HCT116 (cell line): ENCODE measurements at regions not wholly inside any gene's neighbourhood (a gene's known extent, or its start where the extent isn't known, plus 50 kb on each side); places are given as distances from the start of the nearest gene placed in this dataset.

Source experiments
- ATAC-seq: fragments of 200-7000 bp; cut with Tn5 transposase; 2 replicates; pipeline ENCODE4 v1.9.1; 2020; ENCODE audit warnings: mild to moderate bottlenecking, moderate library complexity
- BruUV-seq: library from RNA; stranded (reverse); fragments of 400-500 nt; replicated peaks from 2 replicates; lab custom pipeline; 2021; lab: Mats Ljungman, UMichigan
- CTCF ChIA-PET: fragments of 300-600 bp; sonication (Branson Sonifier 250); formaldehyde crosslinking; loops from one replicate; lab custom pipeline; 2021; ENCODE audit warnings: antibody characterized with exemption; lab: Charles Lee
- POLR2A ChIA-PET: fragments of 300-600, 350-600 bp; sonication (Branson Sonifier 250); formaldehyde crosslinking; loops from one replicate; lab custom pipeline; 2021; ENCODE audit warnings: antibody characterized with exemption; lab: Charles Lee
- RAD21 ChIA-PET, 2 experiments: fragments of 300-600 bp; sonication (Branson Sonifier 250); formaldehyde crosslinking; loops; one replicate each; lab custom pipeline; 2023; ENCODE audit warnings: low total read pairs in 2 of 2; ENCODE audit not compliant: uncharacterized antibody in 2 of 2, unreplicated experiment in 2 of 2, low non-redundant PET in 1 of 2; lab: Charles Lee
- DNase-seq: peaks from one replicate; pipeline ENCODE4 v3.0.0-alpha.2; 2010; ENCODE audit warnings: low read depth, low spot score
- H2AFZ ChIP-seq: fragments of 200-600 bp; shearing (Covaris generic), sonication (generic); 2 replicates; pipeline ENCODE4 v1.6.1; 2017; ENCODE audit warnings: low read depth, mixed run types, mixed read lengths, antibody characterized with exemption, low read length; ENCODE audit not compliant: poor library complexity, severe bottlenecking
- H3K27ac ChIP-seq: 2 replicates; pipeline ENCODE4 v1.5.1; 2012; ENCODE audit warnings: low read depth, low read length
- H3K27me3 ChIP-seq: fragments of 200-600 bp; sonication (generic); 2 replicates; pipeline ENCODE4 v1.6.1; 2016; ENCODE audit warnings: mixed run types, low read length, mixed read lengths; ENCODE audit not compliant: insufficient read depth
- H3K36me3 ChIP-seq, 2 experiments: fragments of 200-500 bp in 1 of 2; fragments of 200-600 bp in 1 of 2; sonication (Bioruptor generic) in 1 of 2; sonication (generic) in 1 of 2; 2 replicates each; pipeline versions ENCODE4 v1.5.1 to v1.6.1; 2014 to 2016; ENCODE audit warnings: low read length in 2 of 2, inconsistent platforms in 1 of 2, mixed read lengths in 1 of 2, mixed run types in 1 of 2; ENCODE audit not compliant: insufficient read depth in 2 of 2, control insufficient read depth in 1 of 2
- H3K4me1 ChIP-seq, 2 experiments: fragments of 200-600 bp in 1 of 2; sonication (generic) in 1 of 2; 2 replicates each; pipeline versions ENCODE4 v1.5.1 to v1.6.1; 2012 to 2017; ENCODE audit warnings: low read length in 2 of 2, inconsistent platforms in 1 of 2, mild to moderate bottlenecking in 1 of 2, mixed read lengths in 1 of 2, mixed run types in 1 of 2, moderate library complexity in 1 of 2; ENCODE audit not compliant: insufficient read depth in 2 of 2, control insufficient read depth in 1 of 2
- H3K4me2 ChIP-seq: fragments of 200-600 bp; sonication (generic); 2 replicates; pipeline ENCODE4 v1.6.1; 2017; ENCODE audit warnings: mixed run types, low read length, mixed read lengths
- H3K4me3 ChIP-seq, 2 experiments: fragments of 200-600 bp in 1 of 2; sonication (generic) in 1 of 2; replicated peaks in 1 of 2; 2 replicates each; pipeline ENCODE4 v1.5.1; 2011 to 2016; ENCODE audit warnings: low read length in 2 of 2, control low read depth in 1 of 2, low read depth in 1 of 2, mild to moderate bottlenecking in 1 of 2, mixed read lengths in 1 of 2, mixed run types in 1 of 2
- H3K79me2 ChIP-seq: fragments of 200-600 bp; sonication (generic); 2 replicates; pipeline ENCODE4 v1.6.1; 2017; ENCODE audit warnings: mild to moderate bottlenecking, mixed run types, low read length, moderate library complexity, mixed read lengths; ENCODE audit not compliant: insufficient read depth
- H3K9ac ChIP-seq: fragments of 200-600 bp; sonication (generic); 2 replicates; pipeline ENCODE4 v1.6.1; 2016; ENCODE audit warnings: low read length, mixed read lengths
- H3K9me2 ChIP-seq: fragments of 200-600 bp; sonication (generic), shearing (Covaris generic); 2 replicates; pipeline ENCODE4 v1.6.1; 2017; ENCODE audit warnings: mixed run types, mild to moderate bottlenecking, moderate library complexity; ENCODE audit not compliant: insufficient read depth
- H3K9me3 ChIP-seq, 2 experiments: fragments of 200-500 bp in 1 of 2; fragments of 200-600 bp in 1 of 2; sonication (Bioruptor generic) in 1 of 2; sonication (generic) in 1 of 2; 2 replicates each; pipeline ENCODE4 v1.6.1; 2014 to 2017; ENCODE audit warnings: low read length in 2 of 2, mixed read lengths in 2 of 2, inconsistent platforms in 1 of 2, low read depth in 1 of 2, mild to moderate bottlenecking in 1 of 2, mixed run types in 1 of 2, moderate library complexity in 1 of 2; ENCODE audit not compliant: control insufficient read depth in 1 of 2, insufficient read depth in 1 of 2
- H4K20me1 ChIP-seq: fragments of 200-600 bp; sonication (generic), shearing (Covaris generic); 2 replicates; pipeline ENCODE4 v1.6.1; 2017; ENCODE audit warnings: mixed run types, mild to moderate bottlenecking, moderate library complexity; ENCODE audit not compliant: insufficient read depth
- CBX3 ChIP-seq: IDR thresholded peaks from 2 replicates; pipeline ENCODE4 v1.6.1; 2012; ENCODE audit warnings: low read depth
- CEBPB ChIP-seq: IDR thresholded peaks from 2 replicates; pipeline ENCODE4 v1.6.1; 2012; ENCODE audit warnings: low read depth
- CTCF ChIP-seq, 3 experiments: fragments of 200-600 bp in 1 of 3; sonication (generic) in 1 of 3; IDR thresholded peaks in 2 of 3; conservative IDR thresholded peaks in 1 of 3; 2 replicates each; pipeline ENCODE4 v1.5.1; 2012 to 2017; ENCODE audit warnings: low read depth in 2 of 3, low read length in 2 of 3, antibody characterized with exemption in 1 of 3, borderline replicate concordance in 1 of 3, control low read depth in 1 of 3, mild to moderate bottlenecking in 1 of 3, mixed read lengths in 1 of 3, mixed run types in 1 of 3, moderate library complexity in 1 of 3; ENCODE audit not compliant: insufficient read depth in 1 of 3
- ELF1 ChIP-seq: IDR thresholded peaks from 2 replicates; pipeline ENCODE4 v1.6.1; 2012; ENCODE audit warnings: low read depth, borderline replicate concordance
- EZH2 ChIP-seq: fragments of 200-600 bp; sonication (generic); IDR thresholded peaks from 2 replicates; pipeline ENCODE4 v1.6.1; 2017; ENCODE audit warnings: antibody characterized with exemption, mixed run types
- FOSL1 ChIP-seq: IDR thresholded peaks from 2 replicates; pipeline ENCODE4 v1.6.1; 2012; ENCODE audit warnings: low read depth
- RAD21 ChIP-seq: IDR thresholded peaks from 2 replicates; pipeline ENCODE4 v1.6.1; 2012; ENCODE audit warnings: low read depth, mild to moderate bottlenecking
- YY1 ChIP-seq: IDR thresholded peaks from 2 replicates; pipeline ENCODE4 v1.6.1; 2011; ENCODE audit warnings: low read length, low read depth, moderate library complexity, mild to moderate bottlenecking; ENCODE audit not compliant: insufficient replicate concordance; ENCODE audit errors: extremely low read depth
- intact Hi-C: fragments of 100-400 bp; cut with micrococcal nuclease; formaldehyde crosslinking; loops from 2 replicates; pipeline ENCODE4 v1.10.0; 2022
- TF ChIP-seq, protein P1 (sequence below): IDR thresholded peaks from 2 replicates; pipeline ENCODE4 v1.6.1; 2011; ENCODE audit warnings: mild to moderate bottlenecking, low read length, moderate library complexity; ENCODE audit not compliant: insufficient replicate concordance; ENCODE audit errors: extremely low read depth
- TF ChIP-seq, protein P2 (sequence below): IDR thresholded peaks from 2 replicates; pipeline ENCODE4 v1.6.1; 2012; ENCODE audit warnings: low read depth

DNA sequence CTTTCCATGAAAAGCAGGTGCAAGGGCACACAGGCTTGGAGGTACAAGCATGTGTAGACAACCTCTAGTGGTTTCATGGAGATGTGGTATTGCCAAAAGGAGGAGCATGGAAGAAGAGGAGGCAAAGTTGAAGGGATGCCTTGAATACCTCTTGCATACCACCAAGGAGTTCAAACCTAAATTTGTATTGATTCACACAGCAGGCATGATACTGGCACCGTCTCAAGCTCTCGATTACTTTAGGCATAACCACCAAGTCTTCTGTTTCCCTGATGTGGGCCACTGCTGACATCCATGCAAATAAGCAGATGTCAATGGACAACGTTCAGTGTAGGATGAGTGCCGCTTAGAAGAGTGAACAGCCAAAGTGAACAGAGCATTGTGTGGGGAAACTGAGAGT is 87.1 kb downstream of the SCN11A start (continued):
- TF ChIP-seq CTCF (IDR thresholded peaks at IDR 0.05 in 2 of 3, conservative IDR thresholded peaks at IDR 0.05 in 1 of 3; ENCODE audit: borderline replicate concordance in 1 of 3, insufficient read depth in 1 of 3, low read depth in 2 of 3, low read length in 2 of 3) (no peak), FOSL1 (no peak), YY1 (no peak), CBX3 (no peak), CEBPB (no peak)
- TF ChIP-seq, protein P1, sequence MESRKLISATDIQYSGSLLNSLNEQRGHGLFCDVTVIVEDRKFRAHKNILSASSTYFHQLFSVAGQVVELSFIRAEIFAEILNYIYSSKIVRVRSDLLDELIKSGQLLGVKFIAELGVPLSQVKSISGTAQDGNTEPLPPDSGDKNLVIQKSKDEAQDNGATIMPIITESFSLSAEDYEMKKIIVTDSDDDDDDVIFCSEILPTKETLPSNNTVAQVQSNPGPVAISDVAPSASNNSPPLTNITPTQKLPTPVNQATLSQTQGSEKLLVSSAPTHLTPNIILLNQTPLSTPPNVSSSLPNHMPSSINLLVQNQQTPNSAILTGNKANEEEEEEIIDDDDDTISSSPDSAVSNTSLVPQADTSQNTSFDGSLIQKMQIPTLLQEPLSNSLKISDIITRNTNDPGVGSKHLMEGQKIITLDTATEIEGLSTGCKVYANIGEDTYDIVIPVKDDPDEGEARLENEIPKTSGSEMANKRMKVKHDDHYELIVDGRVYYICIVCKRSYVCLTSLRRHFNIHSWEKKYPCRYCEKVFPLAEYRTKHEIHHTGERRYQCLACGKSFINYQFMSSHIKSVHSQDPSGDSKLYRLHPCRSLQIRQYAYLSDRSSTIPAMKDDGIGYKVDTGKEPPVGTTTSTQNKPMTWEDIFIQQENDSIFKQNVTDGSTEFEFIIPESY = no peak
- TF ChIP-seq, all 23 proteins: peak for 0

- Histone ChIP-seq H3K79me2 (no peaks in the 10 kb centered on the region), H3K4me3 (no peak overlapping the region), H3K9me2 (no peaks in the 10 kb centered on the region), H3K4me1 (peaks cover 0 to 4% of the 10 kb centered on the region in 2 experiments; a peak in 2 of 4 replicates), H4K20me1 (no peaks in the 10 kb centered on the region), H3K27ac (no peak overlapping the region), H3K36me3 (no peaks in the 10 kb centered on the region), H2AFZ (no peak overlapping the region), H3K9me3 (no peaks in the 10 kb centered on the region), H3K27me3 (peaks cover 25% of the 10 kb centered on the region), H3K4me2 (no peak overlapping the region), H3K9ac (no peak overlapping the region)
- ChIA-PET CTCF (no interaction called here), RAD21 (no interaction called here), POLR2A (no interaction called here)
- intact Hi-C loops = no loop called here
- no peak for DNase-seq
- no TSS peak for BruUV-seq
- ATAC-seq = no peak
- no peak for TF ChIP-seq ELF1
- TF ChIP-seq RAD21 = no peak
- TF ChIP-seq FOSL1 = no peak
- TF ChIP-seq YY1 = no peak
- TF ChIP-seq, protein P1 = no peak
- no peak for TF ChIP-seq CTCF (IDR thresholded peaks at IDR 0.05 in 2 of 3, conservative IDR thresholded peaks at IDR 0.05 in 1 of 3; ENCODE audit: borderline replicate concordance in 1 of 3, insufficient read depth in 1 of 3, low read depth in 2 of 3, low read length in 2 of 3)
- no peak for TF ChIP-seq EZH2
- TF ChIP-seq, protein P2, sequence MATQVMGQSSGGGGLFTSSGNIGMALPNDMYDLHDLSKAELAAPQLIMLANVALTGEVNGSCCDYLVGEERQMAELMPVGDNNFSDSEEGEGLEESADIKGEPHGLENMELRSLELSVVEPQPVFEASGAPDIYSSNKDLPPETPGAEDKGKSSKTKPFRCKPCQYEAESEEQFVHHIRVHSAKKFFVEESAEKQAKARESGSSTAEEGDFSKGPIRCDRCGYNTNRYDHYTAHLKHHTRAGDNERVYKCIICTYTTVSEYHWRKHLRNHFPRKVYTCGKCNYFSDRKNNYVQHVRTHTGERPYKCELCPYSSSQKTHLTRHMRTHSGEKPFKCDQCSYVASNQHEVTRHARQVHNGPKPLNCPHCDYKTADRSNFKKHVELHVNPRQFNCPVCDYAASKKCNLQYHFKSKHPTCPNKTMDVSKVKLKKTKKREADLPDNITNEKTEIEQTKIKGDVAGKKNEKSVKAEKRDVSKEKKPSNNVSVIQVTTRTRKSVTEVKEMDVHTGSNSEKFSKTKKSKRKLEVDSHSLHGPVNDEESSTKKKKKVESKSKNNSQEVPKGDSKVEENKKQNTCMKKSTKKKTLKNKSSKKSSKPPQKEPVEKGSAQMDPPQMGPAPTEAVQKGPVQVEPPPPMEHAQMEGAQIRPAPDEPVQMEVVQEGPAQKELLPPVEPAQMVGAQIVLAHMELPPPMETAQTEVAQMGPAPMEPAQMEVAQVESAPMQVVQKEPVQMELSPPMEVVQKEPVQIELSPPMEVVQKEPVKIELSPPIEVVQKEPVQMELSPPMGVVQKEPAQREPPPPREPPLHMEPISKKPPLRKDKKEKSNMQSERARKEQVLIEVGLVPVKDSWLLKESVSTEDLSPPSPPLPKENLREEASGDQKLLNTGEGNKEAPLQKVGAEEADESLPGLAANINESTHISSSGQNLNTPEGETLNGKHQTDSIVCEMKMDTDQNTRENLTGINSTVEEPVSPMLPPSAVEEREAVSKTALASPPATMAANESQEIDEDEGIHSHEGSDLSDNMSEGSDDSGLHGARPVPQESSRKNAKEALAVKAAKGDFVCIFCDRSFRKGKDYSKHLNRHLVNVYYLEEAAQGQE = no peak
Observed at GRCh38 chr3:38964204-38964603, 87.5 kb downstream of the SCN11A start.
